Thyroid gland (tissue), 4 donors: ENCODE measurements at regions not wholly inside any gene's neighbourhood (a gene's known extent, or its start where the extent isn't known, plus 50 kb on each side); places are given as distances from the start of the nearest gene placed in this dataset.

Experiments used
- CTCF ChIP-seq, 6 experiments: fragments of 200-600 bp in 3 of 6; fragments of 450-650 bp in 3 of 6; sonication (generic) in 3 of 6; IDR thresholded peaks; one replicate each; pipeline ENCODE4 v1.5.1; 2016 to 2019; ENCODE audit warnings: antibody characterized with exemption in 6 of 6, mild to moderate bottlenecking in 2 of 6, inconsistent platforms in 1 of 6, moderate library complexity in 1 of 6
- POLR2A ChIP-seq, 2 donors: fragments of 450-650 bp; IDR thresholded peaks; one replicate each; pipeline ENCODE4 v1.6.1; 2017; ENCODE audit warnings: antibody characterized with exemption in 2 of 2, mild to moderate bottlenecking in 2 of 2, moderate library complexity in 1 of 2

- no peak for TF ChIP-seq CTCF (IDR thresholded peaks at IDR 0.05)
- no peak for TF ChIP-seq POLR2A (IDR thresholded peaks at IDR 0.05)
Measured at GRCh38 chr6:16031278-16031981, 97.5 kb upstream of the MYLIP start.
